ENCODE measurements at regions not wholly inside any gene's neighbourhood (a gene's known extent, or its start where the extent isn't known, plus 50 kb on each side); places are given as distances from the start of the nearest gene placed in this dataset.

- no peak for DNase-seq (ENCODE audit: low spot score)
Measured at GRCh38 chr4:34193451-34194154, 2050.7 kb downstream of the ARAP2 start.

- DNase-seq (ENCODE audit: low spot score), result no peak
Measured at GRCh38 chr4:34194585-34194984, 2049.7 kb downstream of the ARAP2 start.

GRCh38 chr4:34196375-34196774 is 2047.9 kb downstream of the ARAP2 start:
- DNase-seq (ENCODE audit: low spot score), result no peak

- no peak for DNase-seq (ENCODE audit: low spot score)
Measured at GRCh38 chr4:34198966-34199365, 2045.3 kb downstream of the ARAP2 start.

GRCh38 chr4:34200535-34200934 is 2043.8 kb downstream of the ARAP2 start:
- DNase-seq (ENCODE audit: low spot score), result no peak

- DNase-seq (ENCODE audit: low spot score), result no peak
Measured at GRCh38 chr4:34202154-34202553, 2042.2 kb downstream of the ARAP2 start.

- DNase-seq (ENCODE audit: low spot score), result no peak
Measured at GRCh38 chr4:34220601-34221000, 2023.7 kb downstream of the ARAP2 start.

- DNase-seq (ENCODE audit: low spot score), result no peak
Measured at GRCh38 chr4:34221986-34222385, 2022.3 kb downstream of the ARAP2 start.

- no peak for DNase-seq (ENCODE audit: low spot score)
Measured at GRCh38 chr4:34236118-34236517, 2008.2 kb downstream of the ARAP2 start.

- no peak for DNase-seq (ENCODE audit: low spot score)
Measured at GRCh38 chr4:34245276-34245675, 1999.0 kb downstream of the ARAP2 start.

- no peak for DNase-seq (ENCODE audit: low spot score)
Measured at GRCh38 chr4:34250562-34250961, 1993.8 kb downstream of the ARAP2 start.

- DNase-seq (ENCODE audit: low spot score), result no peak
Measured at GRCh38 chr4:34253239-34253638, 1991.1 kb downstream of the ARAP2 start.

- no peak for DNase-seq (ENCODE audit: low spot score)
Measured at GRCh38 chr4:34258176-34258575, 1986.1 kb downstream of the ARAP2 start.

- no peak for DNase-seq (ENCODE audit: low spot score)
Measured at GRCh38 chr4:34261799-34262314, 1982.5 kb downstream of the ARAP2 start.

GRCh38 chr4:34269613-34270012 is 1974.7 kb downstream of the ARAP2 start:
- no peak for DNase-seq (ENCODE audit: low spot score)

- no peak for DNase-seq (ENCODE audit: low spot score)
Measured at GRCh38 chr4:34271479-34272355, 1972.6 kb downstream of the ARAP2 start.

- DNase-seq (ENCODE audit: low spot score), result no peak
Measured at GRCh38 chr4:34279011-34279410, 1965.3 kb downstream of the ARAP2 start.

GRCh38 chr4:34280131-34280530 is 1964.2 kb downstream of the ARAP2 start:
- no peak for DNase-seq (ENCODE audit: low spot score)

- DNase-seq (ENCODE audit: low spot score), result no peak
Measured at GRCh38 chr4:34281826-34282225, 1962.5 kb downstream of the ARAP2 start.

- DNase-seq (ENCODE audit: low spot score), result no peak
Measured at GRCh38 chr4:34289489-34289888, 1954.8 kb downstream of the ARAP2 start.

GRCh38 chr4:34289962-34290361 is 1954.4 kb downstream of the ARAP2 start:
- DNase-seq (ENCODE audit: low spot score), result no peak

- no peak for DNase-seq (ENCODE audit: low spot score)
Measured at GRCh38 chr4:34293459-34293858, 1950.9 kb downstream of the ARAP2 start.

- DNase-seq (ENCODE audit: low spot score), result no peak
Measured at GRCh38 chr4:34309383-34309906, 1934.9 kb downstream of the ARAP2 start.
